Islet of Langerhans (tissue), 1 donor: ENCODE measurements at regions not wholly inside any gene's neighbourhood (a gene's known extent, or its start where the extent isn't known, plus 50 kb on each side); places are given as distances from the start of the nearest gene placed in this dataset.

Source experiments
- FAIRE-seq: peaks from one replicate; lab custom pipeline; 2011; peaks lifted over from hg19 to GRCh38; lab: Jason Lieb, UNC

GRCh38 chr1:234975941-234976860, 152.4 kb downstream of the TOMM20 start:
- FAIRE-seq = no peak

GRCh38 chr1:234975122-234975940, 153.3 kb downstream of the TOMM20 start:
- peak; percentile 94 for FAIRE-seq

- FAIRE-seq = no peak
These were observed 155.0 kb downstream of the TOMM20 start for GRCh38 chr1:234973426-234974250.

GRCh38 chr1:234972411-234973191, 156.0 kb downstream of the TOMM20 start:
- no peak for FAIRE-seq

GRCh38 chr1:234971586-234972297, 156.9 kb downstream of the TOMM20 start:
- no peak for FAIRE-seq

- no peak for FAIRE-seq
These were observed 157.7 kb downstream of the TOMM20 start for GRCh38 chr1:234970731-234971476.

- FAIRE-seq = no peak
These were observed 158.3 kb downstream of the TOMM20 start for GRCh38 chr1:234970401-234970730.

GRCh38 chr1:234969581-234970400, 158.8 kb downstream of the TOMM20 start:
- FAIRE-seq = no peak

GRCh38 chr1:234969011-234969441, 159.6 kb downstream of the TOMM20 start:
- FAIRE-seq = no peak

GRCh38 chr1:234968451-234968850, 160.2 kb downstream of the TOMM20 start:
- no peak for FAIRE-seq

GRCh38 chr1:234967121-234967520, 161.5 kb downstream of the TOMM20 start:
- FAIRE-seq = no peak

GRCh38 chr1:234965111-234965510, 163.5 kb downstream of the TOMM20 start:
- FAIRE-seq = no peak

GRCh38 chr1:234963904-234964702, 164.5 kb downstream of the TOMM20 start:
- FAIRE-seq = no peak

- FAIRE-seq = no peak
These were observed 165.3 kb downstream of the TOMM20 start for GRCh38 chr1:234963180-234963903.

GRCh38 chr1:234962340-234962989, 166.2 kb downstream of the TOMM20 start:
- no peak for FAIRE-seq

GRCh38 chr1:234961456-234962339, 166.9 kb downstream of the TOMM20 start:
- no peak for FAIRE-seq
